Prostate gland (tissue), 2 donors: ENCODE measurements at regions not wholly inside any gene's neighbourhood (a gene's known extent, or its start where the extent isn't known, plus 50 kb on each side); places are given as distances from the start of the nearest gene placed in this dataset.

Experiments used
- DNase-seq: peaks from one replicate; pipeline ENCODE4 v3.0.0-alpha.2; 2019; ENCODE audit warnings: low spot score
- H3K27ac ChIP-seq, 2 donors: fragments of 200-600 bp; sonication (generic); 2 replicates each; pipeline ENCODE4 v1.5.1; 2017 to 2019
- H3K27me3 ChIP-seq: fragments of 200-600 bp; sonication (generic); replicated peaks from 2 replicates; pipeline ENCODE4 v1.5.1; 2019; ENCODE audit not compliant: insufficient read depth
- H3K36me3 ChIP-seq, 2 donors: fragments of 200-600 bp; sonication (generic); 1 replicate in 1 of 2; 2 replicates in 1 of 2; pipeline versions ENCODE4 v1.5.1 to v1.8.1; 2017 to 2019
- H3K4me1 ChIP-seq: fragments of 200-600 bp; sonication (generic); replicated peaks from 2 replicates; pipeline ENCODE4 v1.5.1; 2019
- H3K4me3 ChIP-seq, 2 donors: fragments of 200-600 bp; sonication (generic); 2 replicates each; pipeline ENCODE4 v1.5.1; 2017 to 2019
- H3K9me3 ChIP-seq: fragments of 200-600 bp; sonication (generic); 2 replicates; pipeline ENCODE4 v1.5.1; 2017
- POLR2A ChIP-seq: fragments of 450-650 bp; IDR thresholded peaks from one replicate; pipeline ENCODE4 v1.6.1; 2016; ENCODE audit warnings: antibody characterized with exemption, mild to moderate bottlenecking
- POLR2AphosphoS5 ChIP-seq: sonication (generic); formaldehyde crosslinking; IDR thresholded peaks from one replicate; pipeline ENCODE4 v1.6.1; 2017; ENCODE audit warnings: antibody characterized with exemption
- WGBS: methylation state at CpG from one replicate; pipeline ENCODE4 v1.1.5; 2018; 5-methylcytosine and 5-hydroxymethylcytosine counted together
- intact Hi-C: fragments of 100-400 bp; cut with DNase I; formaldehyde crosslinking; loops from one replicate; pipeline ENCODE4 v1.14.2; 2022
- TF ChIP-seq, protein P1 (sequence below), 4 experiments: fragments of 200-600 bp in 2 of 4; fragments of 450-650 bp in 2 of 4; sonication (generic) in 2 of 4; IDR thresholded peaks; 1 replicate in 3 of 4; 2 replicates in 1 of 4; pipeline ENCODE4 v1.5.1; 2016 to 2019; ENCODE audit warnings: antibody characterized with exemption in 4 of 4, mild to moderate bottlenecking in 2 of 4, moderate library complexity in 2 of 4

GRCh38 chr11:122224867-122225266 is 108.9 kb upstream of the BLID start:
- TF ChIP-seq, protein P1, sequence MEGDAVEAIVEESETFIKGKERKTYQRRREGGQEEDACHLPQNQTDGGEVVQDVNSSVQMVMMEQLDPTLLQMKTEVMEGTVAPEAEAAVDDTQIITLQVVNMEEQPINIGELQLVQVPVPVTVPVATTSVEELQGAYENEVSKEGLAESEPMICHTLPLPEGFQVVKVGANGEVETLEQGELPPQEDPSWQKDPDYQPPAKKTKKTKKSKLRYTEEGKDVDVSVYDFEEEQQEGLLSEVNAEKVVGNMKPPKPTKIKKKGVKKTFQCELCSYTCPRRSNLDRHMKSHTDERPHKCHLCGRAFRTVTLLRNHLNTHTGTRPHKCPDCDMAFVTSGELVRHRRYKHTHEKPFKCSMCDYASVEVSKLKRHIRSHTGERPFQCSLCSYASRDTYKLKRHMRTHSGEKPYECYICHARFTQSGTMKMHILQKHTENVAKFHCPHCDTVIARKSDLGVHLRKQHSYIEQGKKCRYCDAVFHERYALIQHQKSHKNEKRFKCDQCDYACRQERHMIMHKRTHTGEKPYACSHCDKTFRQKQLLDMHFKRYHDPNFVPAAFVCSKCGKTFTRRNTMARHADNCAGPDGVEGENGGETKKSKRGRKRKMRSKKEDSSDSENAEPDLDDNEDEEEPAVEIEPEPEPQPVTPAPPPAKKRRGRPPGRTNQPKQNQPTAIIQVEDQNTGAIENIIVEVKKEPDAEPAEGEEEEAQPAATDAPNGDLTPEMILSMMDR (IDR thresholded peaks at IDR 0.05) = no peak
- no peak for TF ChIP-seq POLR2AphosphoS5
- no peak for TF ChIP-seq POLR2A
- 98% methylated on average over 2 of the region's 2 CpGs for WGBS
- no peak overlapping the region for H3K27ac ChIP-seq
- DNase-seq = no peak
- no peaks in the 10 kb centered on the region for H3K4me1 ChIP-seq
- H3K9me3 ChIP-seq = no peaks in the 10 kb centered on the region
- intact Hi-C loops = no loop called here
- no peaks in the 10 kb centered on the region for H3K27me3 ChIP-seq
- no peaks in the 10 kb centered on the region for H3K36me3 ChIP-seq
- H3K4me3 ChIP-seq = no peak overlapping the region

- TF ChIP-seq POLR2A (no peak), POLR2AphosphoS5 (no peak)
- TF ChIP-seq, protein P1 (IDR thresholded peaks at IDR 0.05) = no peak
- Histone ChIP-seq H3K4me1 (no peaks in the 10 kb centered on the region), H3K36me3 (no peaks in the 10 kb centered on the region), H3K27me3 (no peaks in the 10 kb centered on the region), H3K4me3 (no peak overlapping the region), H3K27ac (no peak overlapping the region), H3K9me3 (no peaks in the 10 kb centered on the region)
- intact Hi-C loops = no loop called here
- WGBS = 73% methylated on average over 2 of the region's 2 CpGs
- no peak for DNase-seq
These were observed 104.3 kb upstream of the BLID start for GRCh38 chr11:122220321-122220720.

DNA sequence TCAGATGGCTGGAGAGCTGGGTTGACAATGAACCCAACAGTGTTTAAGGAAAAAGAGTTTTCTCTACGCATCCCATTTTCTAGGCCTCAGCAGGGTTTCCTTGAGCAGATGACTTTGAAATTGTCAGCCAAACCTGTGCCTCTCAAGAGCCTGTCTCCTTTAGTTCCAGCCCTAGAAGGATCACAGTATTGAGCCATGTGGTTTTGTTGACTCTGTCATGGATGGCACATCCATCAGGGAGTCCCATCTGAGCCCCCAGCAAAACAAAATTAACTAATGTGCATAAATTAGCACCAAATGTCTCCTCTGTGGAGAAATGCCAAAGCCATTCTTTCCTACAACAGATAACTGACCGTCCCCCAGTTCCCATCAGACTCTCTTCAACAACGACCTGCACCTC is 103.8 kb upstream of the BLID start:
- Histone ChIP-seq H3K4me3 (no peak overlapping the region), H3K9me3 (no peaks in the 10 kb centered on the region), H3K27ac (no peak overlapping the region), H3K27me3 (no peaks in the 10 kb centered on the region), H3K4me1 (no peaks in the 10 kb centered on the region), H3K36me3 (no peaks in the 10 kb centered on the region)
- TF ChIP-seq POLR2AphosphoS5 (no peak), POLR2A (no peak)
- TF ChIP-seq, protein P1 (IDR thresholded peaks at IDR 0.05) = no peak
- intact Hi-C loops = loop anchor here (5.0 to 10.0 kb wide), 3 partner anchors 85 to 288 kb away; no protein-coding TSS in a partner anchor
- no peak for DNase-seq
- WGBS = 93% methylated on average over 3 of the region's 3 CpGs

DNA sequence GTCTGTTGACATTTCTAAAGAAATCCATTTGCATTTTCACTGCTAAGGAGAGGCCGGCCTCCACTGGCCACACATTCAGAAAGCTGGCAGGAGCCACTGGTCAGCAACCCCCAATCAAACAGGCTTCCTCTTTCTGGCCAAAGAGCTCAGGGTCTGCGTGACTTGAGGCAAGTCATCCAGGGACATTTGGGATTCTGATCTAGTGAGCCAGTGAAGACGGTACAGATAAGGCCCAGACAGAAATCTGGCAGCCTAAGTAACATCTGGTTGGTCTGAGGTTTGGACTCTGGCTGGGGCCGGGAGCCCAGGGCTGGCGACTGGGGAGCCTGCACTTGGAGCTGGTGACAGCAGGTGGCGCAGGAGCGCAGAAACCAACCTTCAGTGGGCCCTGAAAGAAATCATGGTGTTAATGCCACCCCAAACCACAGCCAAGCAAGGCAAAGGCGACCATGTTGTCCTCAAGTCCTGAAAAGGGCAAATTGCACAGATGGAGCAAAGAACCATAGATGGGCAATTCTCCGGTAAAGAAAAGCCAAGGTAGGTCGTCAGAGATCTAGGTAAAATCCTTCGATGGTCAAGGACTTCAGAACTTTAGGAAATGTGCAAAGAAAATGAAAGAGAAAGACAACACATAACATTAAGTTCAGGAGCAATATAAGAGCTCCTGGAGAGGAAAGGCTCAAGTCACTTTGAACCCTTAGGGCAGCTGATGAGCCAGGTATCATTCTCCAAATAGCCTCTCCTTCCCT is 99.4 kb upstream of the BLID start:
- no peaks in the 10 kb centered on the region for H3K4me1 ChIP-seq
- no peaks in the 10 kb centered on the region for H3K36me3 ChIP-seq
- no peak overlapping the region for H3K4me3 ChIP-seq
- no peak for TF ChIP-seq POLR2AphosphoS5
- TF ChIP-seq, protein P1 (IDR thresholded peaks at IDR 0.05) = peak; percentile 45 to 81 (median 73)
- no peak for TF ChIP-seq POLR2A
- intact Hi-C loops = loop anchor here (5.0 to 10.0 kb wide), 3 partner anchors 89 to 292 kb away; no protein-coding TSS in a partner anchor
- H3K27ac ChIP-seq = peak overlapping the region in 1 of 2 donors; percentile 34
- no peaks in the 10 kb centered on the region for H3K9me3 ChIP-seq
- H3K27me3 ChIP-seq = no peaks in the 10 kb centered on the region
- DNase-seq = peak; percentile 40
- WGBS = 31% methylated on average over 11 of the region's 11 CpGs

- H3K27ac ChIP-seq = no peak overlapping the region
These were observed 98.6 kb upstream of the BLID start for GRCh38 chr11:122214567-122214966.

More at GRCh38 chr11:122214567-122214966, 98.6 kb upstream of the BLID start:
- Histone ChIP-seq H3K27me3 (no peaks in the 10 kb centered on the region), H3K4me3 (no peak overlapping the region), H3K4me1 (no peaks in the 10 kb centered on the region), H3K36me3 (no peaks in the 10 kb centered on the region), H3K9me3 (no peaks in the 10 kb centered on the region)
- DNase-seq = no peak
- WGBS = 18% methylated on average over 2 of the region's 2 CpGs
- intact Hi-C loops = loop anchor here (10.0 kb wide), 2 partner anchors 90 to 230 kb away; no protein-coding TSS in a partner anchor
- no peak for TF ChIP-seq POLR2AphosphoS5
